Colon (tissue), 2 donors: ENCODE measurements at regions not wholly inside any gene's neighbourhood (a gene's known extent, or its start where the extent isn't known, plus 50 kb on each side); places are given as distances from the start of the nearest gene placed in this dataset.
"Not testable (repeated sequence)": the region's sequence is repeated elsewhere in the genome, so short reads cannot be mapped to it uniquely, and the experiment has no call there.

Experiments
- FAIRE-seq: peaks from 2 replicates; lab custom pipeline; 2012; peaks lifted over from hg19 to GRCh38; lab: Jason Lieb, UNC
- donor health status: control.
- donor health status: control.

DNA sequence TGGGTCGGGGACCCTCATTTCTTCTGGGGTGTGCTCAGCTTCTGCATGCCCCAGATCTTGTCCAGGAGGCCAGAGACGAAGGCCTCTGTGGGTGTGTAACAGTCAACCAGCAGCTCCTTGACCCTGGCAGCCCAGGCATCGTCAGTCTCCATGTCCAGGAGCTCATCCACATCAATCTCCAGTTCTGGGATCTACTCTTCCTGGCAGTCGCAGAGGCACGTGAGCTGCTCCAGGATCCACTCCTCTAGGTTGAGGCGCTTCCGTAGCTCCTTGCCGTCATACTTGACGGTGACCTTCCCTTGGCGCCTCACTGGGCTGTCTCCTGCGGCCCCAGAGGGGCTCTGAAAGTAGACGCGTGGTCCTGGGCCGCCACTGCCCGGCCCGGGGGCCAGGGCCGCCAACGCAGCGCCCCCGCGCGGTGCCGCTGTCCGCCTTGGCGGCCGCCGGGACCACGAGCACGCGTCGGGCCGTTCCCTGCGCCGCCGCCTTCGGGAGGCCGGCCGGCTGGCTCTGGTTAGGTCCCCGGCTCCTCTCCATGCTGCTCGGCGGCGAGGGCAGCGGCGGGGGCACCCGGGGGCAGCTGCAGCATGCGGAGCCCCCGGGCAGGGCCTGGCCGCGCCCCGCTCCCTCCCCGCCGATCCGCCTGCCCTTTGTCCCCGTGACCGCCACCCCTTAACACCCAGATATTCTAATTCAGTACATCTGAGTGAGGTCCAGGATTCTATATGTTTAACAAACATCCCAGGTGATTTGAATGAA, 170.5 kb downstream of the SEPTIN7 start:
- FAIRE-seq, result no peak

GRCh38 chr7:35975851-35976454, 175.1 kb downstream of the SEPTIN7 start:
- no peak for FAIRE-seq

GRCh38 chr7:35978816-35979640, 174.0 kb upstream of the EEPD1 start:
- FAIRE-seq, result not testable (repeated sequence)

DNA sequence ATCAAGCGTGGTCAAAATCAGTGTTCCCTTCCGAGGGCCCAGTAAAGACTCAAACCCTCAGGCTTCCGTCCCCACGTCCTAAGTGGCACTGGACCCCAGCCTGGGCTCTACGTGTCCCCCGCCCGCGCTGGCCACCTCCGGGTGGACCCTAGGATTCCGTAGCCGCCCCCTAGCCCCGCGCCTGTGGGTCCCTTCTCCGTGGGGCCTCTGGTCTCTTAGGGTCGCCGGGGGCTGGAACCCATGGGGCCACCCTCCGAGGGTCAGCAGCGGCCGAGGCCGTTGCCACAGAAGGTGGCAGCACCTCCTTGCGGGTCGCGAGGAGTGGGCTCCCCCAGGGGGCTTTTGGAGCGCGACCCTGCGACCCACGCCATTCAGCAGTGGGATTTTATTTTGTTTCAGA, 170.5 kb upstream of the EEPD1 start:
- no peak for FAIRE-seq

DNA sequence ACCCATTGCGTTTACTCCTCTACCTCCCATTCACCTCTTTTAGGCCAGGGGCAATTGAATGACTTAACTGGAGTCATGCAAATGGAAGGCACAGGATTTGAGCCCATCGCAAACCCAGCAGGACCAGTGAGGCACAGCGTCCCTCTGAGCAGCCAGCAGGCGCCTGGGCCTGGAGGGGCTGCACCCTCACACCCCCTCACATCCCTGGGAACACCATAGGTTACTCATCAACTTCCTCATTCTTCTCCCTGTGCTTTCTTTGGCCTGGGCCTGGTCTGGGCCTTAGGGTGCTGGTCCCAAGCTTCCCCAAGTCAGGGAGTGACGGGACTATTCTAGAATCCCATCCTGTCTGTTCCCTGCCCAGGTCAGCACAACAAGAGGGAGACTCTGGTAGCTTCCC, 169.4 kb upstream of the EEPD1 start:
- FAIRE-seq, result no peak

- FAIRE-seq, result no peak
Observed at GRCh38 chr7:35985126-35985754, 167.8 kb upstream of the EEPD1 start.

DNA sequence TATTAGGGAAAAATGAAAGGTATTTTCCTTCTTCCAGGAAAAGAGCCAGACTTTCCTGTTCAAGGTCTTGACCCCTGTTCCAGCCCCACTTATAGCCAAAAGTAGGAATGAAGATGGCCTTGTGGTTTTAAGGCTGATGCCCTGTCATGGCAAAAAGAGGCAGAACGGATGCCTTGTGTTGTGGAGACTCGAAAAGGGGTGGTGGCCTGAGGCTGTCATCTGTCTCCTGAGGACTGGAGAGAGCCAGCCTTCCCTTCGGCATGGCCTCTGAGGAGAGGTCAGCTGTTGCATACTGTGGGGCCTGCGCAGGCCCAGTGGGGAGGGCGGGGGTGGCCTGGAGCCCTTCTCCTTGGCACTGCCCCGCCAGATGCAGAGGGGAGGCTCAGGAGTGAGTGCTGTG, 166.0 kb upstream of the EEPD1 start:
- no peak for FAIRE-seq

DNA sequence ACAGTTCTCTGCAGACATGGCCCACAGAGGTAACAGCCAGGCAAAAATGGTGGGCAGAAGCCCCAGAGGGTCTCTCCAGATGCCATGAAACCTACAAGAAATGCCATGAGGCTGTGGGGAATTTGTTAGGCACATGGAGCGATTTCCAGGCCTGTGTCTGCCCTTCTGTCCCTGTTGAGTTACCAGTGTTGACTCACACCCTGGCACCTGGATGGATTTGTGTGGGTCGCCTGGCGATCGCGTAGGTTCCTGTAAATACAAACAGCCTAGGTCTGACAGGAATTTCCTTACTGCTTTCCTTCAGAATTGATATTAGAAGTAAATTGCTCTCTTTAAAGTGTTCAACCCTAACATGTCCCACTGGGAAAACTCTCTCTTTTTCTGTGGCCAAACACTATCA, 164.9 kb upstream of the EEPD1 start:
- FAIRE-seq, result no peak

GRCh38 chr7:35988818-35989217, 164.2 kb upstream of the EEPD1 start:
- FAIRE-seq, result no peak

DNA sequence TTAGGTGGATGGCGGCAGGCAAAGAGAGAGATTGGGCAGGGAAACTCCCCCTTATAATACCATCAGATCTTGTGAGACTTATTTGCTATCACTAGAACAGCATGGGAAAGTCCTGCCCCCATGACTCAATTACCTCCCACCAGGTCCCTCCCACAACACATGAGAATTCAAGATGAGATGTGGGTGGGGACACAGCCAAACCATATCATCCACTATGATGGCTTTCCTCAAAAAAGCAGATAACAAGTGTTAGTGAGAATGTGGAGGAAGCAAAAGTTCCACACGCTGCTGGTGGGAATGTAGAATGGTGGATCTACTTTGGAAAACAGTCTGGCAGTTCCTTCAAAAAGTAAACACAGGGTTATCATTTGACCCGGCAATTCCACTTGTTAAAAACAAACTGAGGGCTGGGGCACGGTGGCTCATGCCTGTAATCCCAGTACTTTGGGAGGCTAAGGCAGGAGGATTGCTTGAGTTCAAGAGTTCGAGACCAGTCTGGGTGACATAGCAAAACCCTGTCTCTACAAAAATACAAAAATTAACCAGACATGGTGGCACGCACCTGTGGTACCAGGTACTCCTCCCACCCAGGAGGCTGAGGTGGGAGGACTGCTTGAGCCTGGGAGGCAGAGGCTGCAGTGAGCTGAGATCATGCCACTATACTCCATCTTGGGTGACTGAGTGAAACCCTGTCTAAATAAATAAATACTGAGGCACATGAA, 161.4 kb upstream of the EEPD1 start:
- no peak for FAIRE-seq

DNA sequence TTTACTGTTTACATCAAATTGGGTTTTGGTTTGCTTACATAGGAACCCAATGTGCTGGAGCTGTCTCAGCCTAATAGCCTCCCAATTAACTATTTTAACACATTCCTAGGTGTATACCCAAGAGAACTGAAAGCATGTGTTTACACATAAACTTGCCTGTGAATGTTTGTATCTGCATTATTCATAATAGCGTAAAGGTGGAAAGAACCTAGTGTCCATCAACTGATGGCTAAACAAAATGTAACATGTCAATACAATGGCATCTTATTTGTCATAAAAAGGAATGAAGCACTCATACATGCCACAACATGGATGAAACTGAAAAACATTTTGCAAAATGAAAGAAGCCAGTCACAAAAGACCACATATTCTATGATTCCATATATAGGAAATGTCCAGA, 160.6 kb upstream of the EEPD1 start:
- no peak for FAIRE-seq

DNA sequence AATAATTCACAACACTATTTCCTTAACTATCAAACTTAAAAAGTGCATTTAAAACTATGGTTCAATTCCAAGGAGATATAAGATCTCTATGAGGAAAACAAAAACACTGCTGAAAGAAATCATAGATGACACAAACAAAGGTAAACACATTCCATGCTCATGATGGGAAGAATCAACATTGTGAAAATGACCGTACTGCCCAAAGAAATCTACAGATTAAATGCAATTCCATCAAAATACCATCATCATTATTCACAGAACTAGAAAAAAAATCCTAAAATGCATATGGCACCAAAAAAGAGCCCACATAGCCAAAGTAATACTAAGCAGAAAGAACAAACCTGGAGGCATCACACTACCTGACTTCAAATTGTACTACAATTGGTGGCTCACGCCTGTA, 159.9 kb upstream of the EEPD1 start:
- FAIRE-seq, result no peak

DNA sequence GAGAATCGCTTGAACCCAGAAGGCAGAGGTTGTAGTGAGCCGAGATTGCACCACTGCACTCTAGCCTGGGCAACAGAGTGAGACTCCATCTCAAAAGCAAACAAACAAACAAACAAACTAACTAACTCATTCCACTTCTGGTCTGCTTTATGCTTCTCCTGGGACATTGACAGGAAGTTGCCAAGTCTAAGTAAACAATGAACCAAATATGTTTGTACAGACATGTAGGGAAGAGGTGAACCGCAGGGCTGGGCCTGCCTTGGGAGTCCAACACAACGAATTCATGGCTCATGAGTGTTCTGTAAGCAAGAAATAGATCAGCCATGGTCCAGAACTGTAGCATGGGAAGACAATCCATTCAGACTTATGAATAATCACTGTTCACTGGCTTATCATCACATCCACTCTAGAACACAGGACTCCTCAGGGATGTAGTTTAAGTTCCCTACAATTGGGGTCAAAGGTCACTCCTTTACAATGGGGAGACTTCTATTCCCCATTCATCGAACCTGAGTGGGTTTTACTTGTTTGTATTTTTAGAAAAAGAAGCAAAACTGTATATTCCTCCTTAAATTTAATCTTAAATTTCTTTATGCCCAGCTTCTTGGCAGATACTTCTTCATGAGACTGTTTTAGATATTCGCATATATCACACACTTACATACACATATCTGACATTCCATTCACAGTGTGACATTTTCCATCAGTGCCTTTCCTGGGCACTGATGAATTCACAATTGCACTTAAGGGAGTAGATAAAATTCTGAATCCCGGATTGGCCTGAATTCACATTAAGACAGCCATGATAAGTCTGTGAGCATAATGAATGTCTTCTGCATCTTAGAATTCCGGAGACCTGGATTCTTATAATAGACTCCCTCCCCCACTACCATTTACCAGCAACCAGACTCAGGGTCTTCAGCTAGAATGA, 159.1 kb upstream of the EEPD1 start:
- no peak for FAIRE-seq

DNA sequence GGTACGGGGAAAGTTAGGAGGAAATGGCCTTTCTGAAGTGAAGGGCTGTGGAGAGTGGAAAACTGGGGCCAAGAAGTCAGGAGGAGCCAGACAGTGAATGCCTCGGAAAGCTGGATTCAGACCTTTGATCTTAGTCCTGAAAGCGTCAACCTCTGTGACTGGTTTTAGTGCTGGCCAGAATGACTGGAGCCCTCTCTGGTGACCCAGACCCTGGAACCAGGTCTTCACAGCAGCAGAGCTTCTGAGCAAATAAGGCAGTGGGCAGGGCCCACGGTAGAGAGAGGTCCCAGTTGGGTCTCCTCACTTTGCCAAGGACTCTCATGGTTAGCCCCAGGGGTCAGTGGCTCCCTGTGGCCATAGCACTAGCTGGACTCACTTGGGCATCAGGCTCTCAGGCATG, 157.7 kb upstream of the EEPD1 start:
- FAIRE-seq, result no peak

- no peak for FAIRE-seq
Observed at GRCh38 chr7:35998481-35998880, 154.6 kb upstream of the EEPD1 start.

- no peak for FAIRE-seq
Observed at GRCh38 chr7:36001546-36001945, 151.5 kb upstream of the EEPD1 start.

DNA sequence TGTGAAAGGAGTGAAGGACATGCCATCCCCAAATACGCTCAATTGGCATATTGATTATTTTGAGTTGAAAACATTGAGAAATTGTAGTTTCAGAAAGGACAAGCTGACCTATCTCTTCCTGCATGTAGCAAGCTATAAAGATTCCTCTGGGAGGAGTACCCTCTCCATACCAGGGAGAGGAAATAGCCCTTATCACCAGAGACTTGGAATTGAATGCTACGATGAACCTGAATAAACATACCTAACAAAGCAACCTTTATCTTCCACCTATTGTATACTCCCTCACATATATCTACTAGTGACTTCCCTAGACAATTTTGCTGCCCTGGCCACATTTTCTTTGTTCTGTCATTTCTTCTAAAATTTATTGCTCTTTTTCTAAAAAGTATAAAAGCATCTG, 150.2 kb upstream of the EEPD1 start:
- no peak for FAIRE-seq

DNA sequence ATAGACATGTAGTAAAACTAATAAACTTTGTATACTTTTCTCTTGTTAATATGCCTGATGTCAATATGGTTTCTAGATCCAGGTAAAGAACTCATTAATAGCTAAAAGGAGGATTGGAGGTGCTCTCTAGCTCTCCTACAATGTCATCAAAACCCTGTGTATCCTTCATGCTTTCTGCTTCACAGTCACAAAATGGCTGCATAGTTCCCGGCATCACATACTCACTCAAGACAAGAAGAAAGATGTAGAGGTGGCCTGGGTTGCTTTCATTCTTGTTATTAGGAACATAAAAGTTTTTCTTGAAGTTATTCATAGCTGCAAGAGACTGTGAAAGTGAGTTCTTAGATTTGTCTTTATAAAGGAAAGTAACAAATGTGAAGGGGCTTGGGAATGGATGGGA, 149.7 kb upstream of the EEPD1 start:
- FAIRE-seq, result no peak

GRCh38 chr7:36005293-36005692, 147.8 kb upstream of the EEPD1 start:
- FAIRE-seq, result no peak

DNA sequence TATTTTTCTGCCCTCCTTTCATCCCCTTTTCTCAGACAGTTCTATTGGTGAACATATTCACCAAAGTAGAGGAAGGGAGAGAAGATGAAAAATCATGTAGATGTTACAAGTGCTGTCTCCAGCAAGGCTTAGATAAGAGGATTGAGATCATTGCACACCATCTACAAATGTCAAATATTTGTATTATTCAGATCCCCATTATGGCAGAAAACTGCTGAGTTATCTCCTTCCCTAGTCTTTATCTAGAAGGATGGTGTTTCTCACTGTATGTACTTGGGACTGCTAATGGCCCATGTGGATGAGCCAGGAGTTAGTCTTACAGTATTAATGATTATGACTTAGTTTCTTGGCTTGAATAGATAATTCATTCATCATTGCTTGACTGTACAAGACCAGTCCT, 147.2 kb upstream of the EEPD1 start:
- no peak for FAIRE-seq

DNA sequence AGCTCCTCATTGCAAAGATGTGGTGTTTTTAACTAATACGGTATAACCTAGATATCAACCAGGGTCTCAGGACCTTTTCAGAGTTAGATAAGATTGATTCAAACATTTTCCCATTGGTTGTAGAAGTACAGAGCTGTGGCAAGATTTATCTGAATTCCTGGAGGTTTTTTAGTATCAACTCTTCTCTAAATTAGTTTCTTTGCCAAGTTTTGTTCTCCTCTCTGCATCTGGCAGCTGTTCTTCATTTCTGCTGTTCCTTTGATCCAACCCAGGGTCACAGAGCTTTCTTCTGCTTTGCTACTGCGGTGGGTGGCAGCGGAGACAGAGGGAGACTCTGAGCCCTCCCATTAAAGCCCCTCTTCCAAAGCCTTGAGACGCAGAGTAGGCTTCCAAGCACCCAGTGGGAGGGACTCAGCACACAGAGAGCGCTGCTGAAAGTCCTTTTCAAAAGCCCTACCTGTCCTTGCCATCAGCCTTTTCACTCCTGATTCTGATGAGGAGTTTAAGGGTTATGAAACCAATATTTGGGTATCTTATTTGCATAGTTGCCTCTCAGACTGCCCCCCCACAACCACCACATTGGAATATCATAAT, 146.3 kb upstream of the EEPD1 start:
- FAIRE-seq, result no peak
